ELF-1 (cell line): ENCODE measurements at regions not wholly inside any gene's neighbourhood (a gene's known extent, or its start where the extent isn't known, plus 50 kb on each side); places are given as distances from the start of the nearest gene placed in this dataset.

Experiments
- DNase-seq: peaks from one replicate; pipeline ENCODE4 v3.0.0-alpha.2; 2016; ENCODE audit warnings: low read depth, low spot score

DNA sequence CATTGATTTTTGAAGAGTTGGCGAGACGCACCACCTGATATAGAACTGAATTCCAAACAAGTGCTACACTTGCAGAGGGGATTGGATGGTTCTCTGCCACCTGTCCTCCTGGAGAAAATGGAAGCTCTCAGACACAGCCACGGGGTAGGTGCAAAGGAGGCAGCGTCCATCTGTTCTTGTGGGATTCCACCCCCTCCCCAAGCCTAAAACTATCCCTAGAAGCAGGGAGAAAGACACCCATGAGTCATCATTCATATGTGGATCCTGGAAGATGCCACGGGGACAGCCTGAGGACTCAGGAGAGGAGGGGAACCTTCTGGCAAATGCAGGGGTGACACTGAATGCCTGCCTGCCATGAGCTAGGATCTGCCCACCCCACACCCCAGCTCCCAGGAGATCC lies 171.3 kb upstream of the CST7 start:
- no peak for DNase-seq

DNA sequence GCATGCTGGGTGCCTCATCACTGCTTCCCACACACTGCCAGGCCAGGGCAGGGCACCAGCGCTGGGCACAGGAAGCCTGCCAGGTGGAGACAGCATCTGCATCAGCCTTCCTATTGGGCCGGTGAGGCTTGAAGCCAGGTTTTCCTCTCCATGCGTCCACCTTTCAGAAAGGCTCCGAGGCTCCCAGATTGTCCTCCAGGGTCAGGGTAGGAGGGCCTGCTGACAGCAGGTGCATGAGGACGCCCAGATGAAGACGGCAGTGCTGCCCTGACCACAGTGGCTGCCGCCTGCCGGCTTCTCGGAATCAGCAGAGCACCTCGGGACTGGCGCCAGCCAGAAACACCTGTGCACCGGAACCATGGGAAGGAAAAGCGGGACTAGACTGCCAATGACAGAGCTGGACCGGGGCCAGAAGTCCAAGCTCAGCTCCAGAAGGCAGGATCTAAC lies 170.5 kb upstream of the CST7 start:
- DNase-seq: no peak

DNA sequence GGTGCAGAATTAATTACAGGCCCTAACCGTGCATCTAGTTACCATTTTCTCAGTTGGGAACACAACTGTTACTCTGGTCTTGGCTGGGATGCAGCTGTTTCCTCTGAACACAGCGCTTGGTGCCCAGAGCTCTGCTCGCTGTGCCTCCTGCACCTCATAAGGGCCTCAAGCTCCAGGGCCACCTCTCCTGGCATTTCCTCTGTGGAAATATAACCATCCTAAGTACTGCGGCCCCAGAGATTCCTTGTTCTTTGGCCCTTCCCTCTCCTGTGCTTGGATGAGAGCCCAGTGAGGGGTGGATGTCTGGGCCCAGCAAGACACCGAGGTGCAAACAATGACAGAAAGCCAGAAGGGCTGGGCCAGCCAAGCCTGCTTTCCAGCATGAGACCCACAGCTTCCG lies 169.9 kb upstream of the CST7 start:
- no peak for DNase-seq

DNA sequence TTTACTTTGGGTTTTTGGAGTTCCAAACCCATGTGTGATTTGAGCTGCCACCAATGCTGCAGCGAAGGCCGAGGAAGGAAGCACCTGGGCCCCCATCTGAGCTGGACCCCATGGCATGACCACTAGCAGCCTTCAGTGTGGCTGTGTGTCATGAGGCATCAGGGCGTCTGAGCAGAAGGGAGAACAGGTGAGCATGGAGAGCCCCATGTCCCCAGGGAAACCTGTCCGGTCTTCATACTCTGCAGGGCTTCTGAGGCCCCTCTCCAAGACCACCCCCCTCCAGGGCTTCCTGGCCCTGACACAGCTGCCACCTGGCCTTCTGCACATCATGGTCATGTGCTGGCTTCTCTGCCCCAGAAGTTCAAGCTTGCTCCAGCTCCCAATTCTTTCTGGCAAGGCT lies 169.1 kb upstream of the CST7 start:
- DNase-seq: no peak

DNA sequence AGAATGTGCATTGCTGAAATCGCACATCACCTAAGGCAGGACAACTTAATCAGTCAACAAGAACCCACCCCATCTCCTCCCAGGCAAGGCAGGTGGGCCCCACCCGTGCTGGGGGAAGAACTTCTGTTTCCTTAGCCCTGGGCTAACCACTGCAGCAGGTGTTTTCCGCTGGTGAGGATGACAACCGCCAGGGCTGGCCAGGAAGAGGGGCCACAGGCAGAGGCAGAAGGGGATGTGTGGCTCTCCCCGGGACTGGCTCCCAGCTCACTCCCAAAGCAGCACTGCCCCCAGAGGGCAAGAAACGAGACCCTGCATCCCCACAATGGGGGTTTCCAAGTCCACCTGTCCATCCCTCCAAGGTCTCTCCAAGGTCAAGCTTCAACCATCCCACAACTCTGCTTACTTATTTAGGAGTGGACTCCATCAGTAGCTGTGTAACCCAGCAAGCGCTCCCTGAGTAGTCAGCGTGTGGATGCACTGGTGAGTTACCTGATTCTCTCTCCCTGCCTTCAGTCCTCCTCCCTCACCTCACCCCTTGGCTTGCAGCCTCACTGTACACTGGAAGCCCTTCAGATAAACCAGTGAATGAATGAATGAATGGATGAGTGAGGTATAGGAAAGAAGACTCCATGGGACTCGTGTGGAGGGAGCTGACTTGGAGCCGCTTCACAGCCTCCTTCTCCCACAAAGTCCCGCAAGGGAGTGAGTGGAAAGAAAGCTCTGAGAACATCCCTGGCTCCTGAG lies 168.2 kb upstream of the CST7 start:
- DNase-seq: no peak

DNA sequence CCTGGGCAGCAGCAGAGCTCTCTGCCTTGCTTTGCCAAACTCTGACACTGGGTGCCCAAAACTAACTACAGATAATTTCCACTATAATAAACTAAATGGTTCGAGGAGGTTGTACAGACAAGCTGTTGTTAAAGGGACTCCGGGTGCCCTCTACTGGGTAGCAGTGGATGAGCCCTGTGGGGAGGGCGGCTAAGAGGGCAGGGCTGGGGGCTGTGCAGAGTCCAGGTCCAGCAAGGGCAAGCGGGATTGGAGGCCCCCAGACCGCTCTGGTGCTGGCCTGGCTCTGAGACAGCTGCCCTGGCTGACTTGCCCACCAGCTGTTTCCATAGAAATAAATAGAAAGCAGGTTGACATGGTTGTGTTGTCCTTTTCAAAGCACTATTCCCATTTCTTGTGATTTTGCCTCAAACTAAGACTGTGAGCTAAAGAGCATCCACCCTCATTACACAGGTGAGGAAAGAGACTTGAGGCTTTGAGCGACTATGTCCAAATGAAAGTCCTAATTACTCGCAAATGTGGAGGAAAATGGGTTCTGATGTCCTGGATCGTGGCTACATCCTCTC lies 167.6 kb upstream of the CST7 start:
- peak; percentile 45 for DNase-seq

DNA sequence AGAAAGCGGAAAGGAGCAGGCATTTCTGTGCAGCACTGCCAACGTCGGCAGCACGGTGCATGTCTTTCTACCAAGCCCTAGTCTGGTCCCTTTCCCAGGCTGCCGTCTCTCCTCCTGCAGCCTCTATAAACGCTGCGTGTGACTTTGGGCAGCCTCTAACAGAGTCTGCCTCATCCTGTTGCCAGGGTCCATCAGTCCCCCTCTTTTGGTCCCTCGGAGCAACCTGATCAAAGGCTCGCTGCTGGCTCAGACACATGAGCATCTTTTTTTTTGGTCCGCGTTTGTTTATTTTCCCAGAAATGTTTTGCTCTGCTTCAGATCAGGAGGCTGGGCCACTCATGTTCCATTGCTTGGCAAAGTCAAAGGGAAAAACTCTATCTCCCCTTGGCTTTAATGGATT lies 166.8 kb upstream of the CST7 start:
- DNase-seq: no peak

DNA sequence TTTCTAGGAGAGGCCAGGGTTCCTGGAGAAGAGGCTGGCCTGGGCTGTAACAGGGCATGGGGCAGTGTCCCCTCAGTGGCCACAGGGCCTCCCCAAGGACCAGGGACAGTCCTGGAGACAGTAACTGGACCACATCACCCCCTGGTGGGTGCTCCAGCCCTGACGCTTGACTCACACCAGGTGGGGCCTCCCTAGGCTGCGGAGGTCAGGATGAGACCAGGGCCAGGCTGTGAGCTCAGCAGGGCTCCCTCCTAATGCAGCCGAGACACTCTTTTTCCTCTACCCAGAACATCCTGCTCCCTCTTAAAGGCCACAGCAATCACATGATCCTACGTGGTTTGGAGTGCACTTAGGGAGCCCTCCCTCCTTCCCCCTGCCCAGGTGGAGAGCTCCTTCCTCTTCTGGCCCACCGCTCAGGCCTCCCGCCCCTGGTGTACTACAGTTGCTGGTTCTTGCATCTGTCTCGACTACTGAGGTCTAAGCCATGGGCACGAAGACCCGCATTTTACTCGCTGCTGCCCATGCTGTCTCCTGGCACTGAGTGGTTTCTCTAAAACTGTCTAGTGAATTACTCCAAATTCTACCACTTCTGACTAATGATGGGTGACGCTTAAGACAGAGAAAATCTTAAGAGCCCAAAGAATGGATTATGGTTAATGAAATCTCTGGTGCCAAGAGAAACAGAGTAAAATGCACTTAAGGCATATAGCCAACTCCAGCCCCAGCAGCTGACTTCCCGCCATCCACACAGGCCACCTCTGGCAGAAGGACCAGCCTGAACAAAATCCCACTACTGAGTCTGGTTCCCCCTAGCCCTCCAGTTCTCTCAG lies 166.1 kb upstream of the CST7 start:
- DNase-seq: peak; percentile 32

DNA sequence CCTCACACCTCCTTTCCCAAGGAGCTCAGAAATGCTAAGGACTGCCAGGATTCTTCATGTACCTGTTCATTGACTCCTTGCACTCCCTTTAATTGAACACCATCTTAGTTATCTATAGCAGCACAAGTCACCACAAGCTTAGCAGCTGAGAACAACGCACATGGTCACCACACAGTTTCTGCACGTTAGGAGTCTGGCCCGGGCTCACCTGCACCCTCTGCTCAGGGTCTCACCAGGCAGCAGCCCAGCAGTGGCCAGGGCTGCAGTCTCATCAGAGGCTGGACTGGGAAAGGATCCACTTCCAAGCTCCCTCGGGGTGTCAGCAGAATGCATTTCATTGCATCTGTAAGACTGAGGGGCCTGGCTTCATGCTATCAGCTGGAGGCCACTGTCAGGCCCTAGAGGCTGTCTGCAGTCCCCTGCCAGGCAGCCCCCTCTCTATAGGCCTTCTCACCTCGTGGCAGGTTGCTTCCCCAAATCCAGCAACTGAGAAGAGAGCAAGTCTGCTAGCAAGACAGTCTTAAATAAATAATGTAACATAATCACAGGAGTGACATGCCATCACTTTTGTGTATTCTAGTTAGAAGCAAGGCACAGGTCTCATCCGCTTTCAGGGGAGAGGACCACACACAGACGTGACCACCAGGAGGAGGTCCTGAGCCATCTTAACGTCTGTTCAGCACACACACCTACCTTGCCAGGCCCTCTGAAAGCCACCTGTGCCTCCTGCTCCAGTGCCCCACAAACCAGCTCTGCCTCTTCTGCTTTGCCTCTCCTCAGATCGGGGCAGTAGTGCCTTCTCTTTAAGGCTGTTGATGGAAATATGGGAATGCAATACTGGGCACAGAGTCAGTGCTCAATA lies 165.2 kb upstream of the CST7 start:
- peak; percentile 52 for DNase-seq

DNA sequence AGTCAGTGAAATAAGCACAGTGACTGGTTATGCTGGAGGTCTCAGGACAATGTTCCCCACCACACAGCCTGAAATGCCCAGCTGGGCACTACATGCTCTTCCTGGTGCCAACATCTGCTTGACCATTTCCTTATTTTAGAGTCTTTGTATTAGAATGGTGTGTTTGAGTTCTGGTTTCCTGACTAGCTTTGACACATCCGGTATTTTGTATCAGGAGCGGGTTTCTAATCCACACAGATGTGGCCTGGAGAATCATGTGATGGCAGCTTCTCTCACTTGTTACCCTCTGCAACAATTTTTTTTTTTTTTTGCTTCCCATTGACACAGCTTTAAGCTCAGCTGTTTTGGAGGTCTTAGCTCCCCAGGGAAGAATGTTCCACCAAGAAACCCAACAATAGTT lies 164.5 kb upstream of the CST7 start:
- no peak for DNase-seq

DNA sequence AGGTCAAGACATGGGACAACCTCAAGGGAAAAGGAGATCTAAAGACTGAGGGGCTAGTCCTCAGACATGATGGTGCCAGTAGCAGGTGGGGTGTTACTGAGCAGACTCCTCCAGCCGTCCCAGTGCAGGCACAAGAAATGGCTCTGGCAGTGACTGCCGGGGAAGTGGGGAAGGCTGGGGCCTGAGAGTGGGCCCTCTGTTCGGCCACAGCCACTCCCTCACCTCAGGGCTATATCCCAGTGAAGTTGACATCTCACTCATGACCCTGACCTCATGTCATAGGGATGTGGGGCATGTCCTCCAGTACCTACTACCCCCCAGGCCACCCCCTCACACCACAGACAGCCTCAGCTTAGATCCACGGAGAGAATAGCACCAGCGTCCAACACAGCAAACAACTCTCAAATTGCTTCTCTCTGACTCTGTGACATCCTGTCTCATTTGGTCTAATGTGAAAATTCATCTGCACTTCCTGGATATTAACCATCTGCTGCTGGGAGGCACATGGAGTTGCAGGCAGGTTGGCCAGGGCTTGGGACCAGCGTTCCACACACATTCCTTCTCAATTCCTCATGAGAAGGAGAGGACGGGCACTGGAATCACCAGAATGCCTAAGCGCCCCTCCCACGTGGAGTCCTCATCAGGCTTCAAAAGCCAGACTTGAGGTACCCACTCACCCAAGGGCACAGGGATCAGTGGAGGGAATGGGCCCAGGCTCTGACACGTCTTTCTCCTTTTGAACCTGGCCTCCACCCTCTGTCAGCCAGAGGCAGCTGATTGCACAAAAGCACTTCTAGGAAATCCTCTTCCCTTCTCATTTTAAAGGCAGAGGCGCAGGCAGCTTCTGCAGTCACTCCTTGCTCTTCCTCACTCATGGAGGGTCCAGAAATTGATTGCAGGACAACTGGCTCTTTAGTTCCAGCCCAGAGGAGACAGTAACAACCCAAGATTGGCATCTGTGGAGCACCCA lies 163.6 kb upstream of the CST7 start:
- DNase-seq: no peak

DNA sequence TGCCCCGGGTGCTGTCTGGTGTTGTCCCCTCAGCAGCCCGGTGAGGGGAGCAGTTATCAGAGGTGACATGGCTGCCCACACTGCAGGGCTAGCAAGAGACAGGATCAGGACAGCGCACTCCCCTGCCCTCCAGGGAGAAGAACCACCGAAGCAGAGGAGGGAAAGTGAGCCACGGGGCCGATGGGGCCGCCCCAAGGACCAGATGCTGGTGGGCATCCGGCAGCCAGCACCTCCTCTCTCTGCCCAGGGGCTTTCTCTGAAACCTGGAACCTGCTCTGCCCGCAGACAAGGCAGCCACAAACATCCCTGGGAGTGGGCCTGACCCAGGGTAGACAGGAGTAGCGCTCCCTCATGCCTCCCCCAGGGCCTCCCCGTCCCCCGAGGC lies 163.0 kb upstream of the CST7 start:
- DNase-seq: no peak

DNA sequence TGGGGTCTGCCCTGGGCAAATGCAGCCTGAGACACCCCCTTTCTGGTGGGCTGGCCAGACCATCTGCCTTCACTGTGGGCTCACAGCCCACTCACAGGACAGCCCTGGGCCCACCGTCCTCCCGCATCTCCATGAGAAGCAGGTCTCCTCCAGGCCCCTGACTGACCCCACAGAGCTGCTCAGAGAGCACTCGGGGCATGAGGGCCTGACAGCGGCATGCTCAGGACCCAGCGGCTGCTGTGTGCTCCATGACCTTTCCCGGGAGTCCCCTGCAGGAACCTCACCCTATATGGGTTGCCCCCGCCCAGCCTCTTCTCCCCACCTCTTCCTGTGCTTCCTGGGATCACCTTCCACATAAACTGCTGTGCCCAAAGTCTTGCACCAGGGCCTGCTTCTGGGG lies 162.4 kb upstream of the CST7 start:
- DNase-seq: no peak

DNA sequence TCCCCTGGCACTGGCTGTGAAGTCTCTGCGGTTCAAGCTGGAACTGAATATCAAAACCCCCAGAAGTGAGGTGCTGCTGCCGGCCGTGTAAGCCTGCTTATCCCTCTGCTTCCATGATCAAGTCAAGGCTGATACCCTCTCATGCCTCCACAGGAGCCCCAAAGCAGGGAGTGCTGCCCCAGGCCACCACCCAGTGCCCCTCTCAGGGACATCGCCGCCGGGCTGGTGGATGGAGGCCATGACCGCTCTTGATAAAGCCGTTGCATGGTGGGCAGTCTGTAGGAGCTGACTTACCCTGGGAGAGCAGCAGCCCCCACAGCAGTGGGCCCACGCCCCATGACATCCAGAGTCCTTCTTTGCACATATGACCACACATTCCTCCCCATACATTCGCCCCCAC lies 162.0 kb upstream of the CST7 start:
- no peak for DNase-seq

DNA sequence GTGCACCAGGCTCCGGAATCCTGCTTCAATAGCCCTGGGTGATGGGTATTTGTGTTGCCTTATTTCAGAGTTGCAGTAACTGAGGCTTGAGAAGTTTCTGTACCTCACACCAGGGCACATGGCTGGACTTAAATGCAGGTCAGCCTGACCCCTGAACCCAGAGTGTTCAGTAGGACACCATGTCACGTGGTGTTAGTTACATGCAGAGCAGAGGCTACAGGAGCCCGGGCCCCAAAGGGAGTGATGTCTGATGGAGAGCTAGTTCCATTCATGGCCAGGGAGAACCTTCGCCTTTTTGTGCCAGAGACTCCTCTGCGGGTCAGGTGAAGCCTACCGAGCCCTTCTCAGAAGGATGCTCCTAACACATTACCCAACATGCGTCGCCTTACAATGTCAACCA lies 161.4 kb upstream of the CST7 start:
- DNase-seq: no peak

DNA sequence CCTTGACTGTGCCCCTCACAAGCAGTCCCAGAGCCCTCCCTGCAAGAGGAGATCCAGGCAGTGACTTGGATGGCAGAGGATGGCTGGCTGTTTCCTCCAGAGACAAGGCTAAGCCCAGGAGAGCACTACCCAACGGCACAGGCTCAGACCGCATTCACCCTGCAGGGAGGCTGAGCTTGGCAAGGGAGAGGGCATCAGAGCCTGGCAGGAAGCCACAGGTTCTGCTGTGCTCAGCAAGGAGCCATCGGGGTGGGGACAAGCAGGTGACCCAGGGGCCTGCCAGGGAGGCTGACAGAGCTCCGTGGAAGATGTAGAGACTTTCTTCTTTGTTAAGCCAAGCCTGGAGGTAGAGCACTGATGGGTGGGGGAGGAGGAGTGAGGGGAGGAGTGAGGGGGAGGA lies 159.2 kb upstream of the CST7 start:
- no peak for DNase-seq

DNA sequence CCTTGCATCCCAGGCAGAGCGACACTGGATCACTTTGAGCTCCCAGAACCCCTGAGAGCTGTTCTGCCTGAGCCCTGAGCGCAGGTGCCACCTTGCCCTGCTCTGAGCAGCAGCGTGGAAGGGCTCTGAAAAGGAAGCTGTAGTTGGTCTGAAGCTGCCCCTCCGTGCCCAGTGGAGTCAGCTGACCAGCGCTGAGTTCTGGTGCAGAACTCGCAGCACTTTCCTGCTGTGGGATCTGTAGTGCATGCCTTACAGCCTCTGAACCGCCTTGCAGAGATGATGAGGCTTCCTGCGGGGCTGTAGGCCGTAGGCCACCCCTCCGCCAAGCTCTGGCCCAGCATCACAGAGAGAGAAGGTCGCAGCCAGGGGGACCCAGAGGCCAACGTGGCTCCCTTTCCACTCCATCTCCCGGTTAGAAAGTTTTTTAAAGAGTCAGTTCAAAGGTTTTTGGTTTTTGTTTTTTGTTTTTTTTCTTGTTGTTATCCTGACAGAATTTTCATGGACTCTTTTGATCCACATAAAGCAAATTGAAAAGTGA lies 158.3 kb upstream of the CST7 start:
- DNase-seq: peak; percentile 10

DNA sequence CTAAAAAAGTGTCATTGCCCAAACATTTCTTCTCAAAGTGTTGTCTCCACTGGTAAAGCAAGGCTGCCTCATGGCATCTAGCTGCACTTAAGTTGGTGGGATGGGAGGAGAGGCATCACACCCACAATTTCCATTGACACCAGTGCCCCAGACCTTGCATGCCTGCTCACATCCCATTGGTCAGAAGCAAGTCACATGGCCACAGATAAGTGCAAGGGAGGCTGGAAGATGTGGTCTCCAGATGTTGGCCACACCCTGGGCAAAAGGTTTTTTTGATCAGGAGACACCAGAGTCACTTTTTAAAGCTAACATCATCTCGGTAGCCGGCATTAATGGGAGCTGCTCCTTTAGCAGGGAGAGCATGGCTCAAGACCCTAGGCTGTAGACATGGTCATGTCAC lies 157.1 kb upstream of the CST7 start:
- no peak for DNase-seq

DNA sequence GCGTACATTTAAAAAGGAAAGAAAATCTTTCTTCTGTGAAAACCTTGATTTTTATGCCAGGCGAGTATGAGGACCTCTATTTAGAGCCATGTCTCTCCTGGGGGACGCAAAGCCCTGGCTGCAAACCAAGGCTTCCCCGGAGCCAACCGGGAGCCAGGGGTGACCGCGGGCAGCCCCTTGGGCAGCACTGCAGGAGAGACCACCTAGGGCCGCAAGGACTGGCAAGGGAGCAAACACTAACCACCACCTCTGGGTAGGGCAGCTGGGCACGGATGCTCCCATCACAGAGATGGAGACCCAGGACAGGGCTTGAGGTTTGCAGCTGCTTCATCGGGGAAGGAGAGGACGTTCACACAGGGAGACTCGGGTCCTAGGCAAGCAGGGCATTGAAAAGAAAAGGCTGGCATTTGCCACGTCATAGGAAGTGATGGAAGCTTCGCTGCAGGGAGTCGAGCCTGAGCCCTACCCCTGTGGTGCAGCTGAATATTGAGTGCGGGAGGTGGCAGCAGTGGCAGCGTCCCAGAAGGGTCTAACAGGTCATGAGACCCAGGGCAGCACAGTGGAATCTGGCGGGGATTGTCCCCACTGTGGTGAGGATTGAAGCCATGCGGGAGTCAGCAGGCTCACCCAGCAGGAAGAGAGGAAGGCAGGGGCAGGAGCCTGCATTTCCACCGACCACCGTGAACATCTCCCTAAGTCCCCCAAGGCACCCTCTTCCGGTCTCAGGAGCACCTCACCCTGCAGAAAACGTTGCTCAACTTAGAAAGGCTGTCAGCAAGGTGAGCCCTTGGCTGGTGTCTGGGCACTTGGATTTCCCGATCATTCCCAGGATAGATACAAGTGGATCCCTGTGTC lies 156.2 kb upstream of the CST7 start:
- DNase-seq: no peak

DNA sequence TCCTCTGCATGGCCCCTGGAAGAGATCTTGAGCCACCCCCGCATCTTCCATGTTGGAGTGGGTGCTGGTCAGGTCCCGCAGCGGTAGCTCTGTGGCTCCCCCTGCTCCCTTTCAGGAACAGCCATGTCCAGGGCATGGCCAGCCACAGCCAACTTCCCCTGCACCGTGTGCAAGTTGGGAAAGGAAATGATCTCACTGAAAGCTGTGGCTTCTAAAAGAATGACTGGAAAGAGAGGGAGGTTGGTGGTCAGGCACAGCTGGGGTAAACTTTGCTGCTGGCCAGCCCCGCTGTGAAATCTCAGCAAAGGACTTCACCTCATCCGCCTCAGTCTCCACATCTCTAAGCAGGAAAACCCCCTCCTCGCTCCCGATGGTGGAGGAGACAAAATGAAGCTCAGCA lies 153.6 kb upstream of the CST7 start:
- no peak for DNase-seq
